ENCODE measurements at regions not wholly inside any gene's neighbourhood (a gene's known extent, or its start where the extent isn't known, plus 50 kb on each side); places are given as distances from the start of the nearest gene placed in this dataset.

DNA sequence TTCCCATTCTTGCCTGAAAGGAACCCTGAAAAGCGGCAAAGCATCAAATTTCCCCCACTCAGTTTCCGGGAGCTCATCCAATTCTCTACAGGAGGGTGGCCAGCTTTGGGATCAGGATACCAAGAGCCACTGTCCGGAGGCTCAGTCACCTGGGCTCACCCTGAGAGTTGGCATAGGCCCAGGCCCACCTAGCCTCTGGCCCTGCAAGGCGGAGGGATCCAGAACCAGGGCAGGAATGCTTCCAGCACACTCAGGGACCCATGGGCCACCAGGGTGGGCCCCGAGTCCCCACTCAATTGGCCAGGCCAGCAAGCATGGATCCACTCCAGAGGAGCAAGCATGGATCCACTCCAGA is 432.9 kb upstream of the MYT1L start:
- TF ChIP-seq, protein P1, sequence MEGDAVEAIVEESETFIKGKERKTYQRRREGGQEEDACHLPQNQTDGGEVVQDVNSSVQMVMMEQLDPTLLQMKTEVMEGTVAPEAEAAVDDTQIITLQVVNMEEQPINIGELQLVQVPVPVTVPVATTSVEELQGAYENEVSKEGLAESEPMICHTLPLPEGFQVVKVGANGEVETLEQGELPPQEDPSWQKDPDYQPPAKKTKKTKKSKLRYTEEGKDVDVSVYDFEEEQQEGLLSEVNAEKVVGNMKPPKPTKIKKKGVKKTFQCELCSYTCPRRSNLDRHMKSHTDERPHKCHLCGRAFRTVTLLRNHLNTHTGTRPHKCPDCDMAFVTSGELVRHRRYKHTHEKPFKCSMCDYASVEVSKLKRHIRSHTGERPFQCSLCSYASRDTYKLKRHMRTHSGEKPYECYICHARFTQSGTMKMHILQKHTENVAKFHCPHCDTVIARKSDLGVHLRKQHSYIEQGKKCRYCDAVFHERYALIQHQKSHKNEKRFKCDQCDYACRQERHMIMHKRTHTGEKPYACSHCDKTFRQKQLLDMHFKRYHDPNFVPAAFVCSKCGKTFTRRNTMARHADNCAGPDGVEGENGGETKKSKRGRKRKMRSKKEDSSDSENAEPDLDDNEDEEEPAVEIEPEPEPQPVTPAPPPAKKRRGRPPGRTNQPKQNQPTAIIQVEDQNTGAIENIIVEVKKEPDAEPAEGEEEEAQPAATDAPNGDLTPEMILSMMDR (IDR thresholded peaks at IDR 0.05; ENCODE audit: low read length) = no peak
- TF ChIP-seq EZH2 (optimal IDR thresholded peaks at IDR 0.05; ENCODE audit: low read depth, low read length) = no peak

All from MM.1S (cell line).